Osteocyte (in vitro differentiated cells): ENCODE measurements at regions not wholly inside any gene's neighbourhood (a gene's known extent, or its start where the extent isn't known, plus 50 kb on each side); places are given as distances from the start of the nearest gene placed in this dataset.
"Not testable (repeated sequence)": the region's sequence is repeated elsewhere in the genome, so short reads cannot be mapped to it uniquely, and the experiment has no call there.

Experiments
- DNase-seq: peaks from one replicate; pipeline ENCODE4 v3.0.0; 2021; ENCODE audit warnings: mixed read lengths; ENCODE audit not compliant: unreplicated experiment; ENCODE audit errors: extremely low spot score
- H3K27ac Mint-ChIP-seq: one replicate; pipeline ENCODE4 v1.8.0; 2021; ENCODE audit warnings: mild to moderate bottlenecking, mixed read lengths; ENCODE audit not compliant: unreplicated experiment
- H3K27me3 Mint-ChIP-seq: one replicate; pipeline ENCODE4 v1.8.0; 2021; ENCODE audit warnings: mixed read lengths; ENCODE audit not compliant: unreplicated experiment
- H3K36me3 Mint-ChIP-seq: one replicate; pipeline ENCODE4 v1.8.0; 2021; ENCODE audit warnings: mixed read lengths; ENCODE audit not compliant: unreplicated experiment
- H3K4me1 Mint-ChIP-seq: one replicate; pipeline ENCODE4 v1.8.0; 2021; ENCODE audit warnings: mixed read lengths; ENCODE audit not compliant: unreplicated experiment
- H3K4me3 Mint-ChIP-seq: one replicate; pipeline ENCODE4 v1.8.0; 2021; ENCODE audit warnings: mild to moderate bottlenecking, moderate library complexity, mixed read lengths; ENCODE audit not compliant: unreplicated experiment
- H3K9me3 Mint-ChIP-seq: one replicate; pipeline ENCODE4 v1.8.0; 2021; ENCODE audit warnings: mixed read lengths; ENCODE audit not compliant: unreplicated experiment
- TF ChIP-seq, protein P1 (sequence below): fragments of 200-600 bp; sonication (generic); IDR thresholded peaks from 2 replicates; pipeline ENCODE4 v1.5.0; 2021; ENCODE audit warnings: antibody characterized with exemption, mild to moderate bottlenecking, moderate library complexity

DNA sequence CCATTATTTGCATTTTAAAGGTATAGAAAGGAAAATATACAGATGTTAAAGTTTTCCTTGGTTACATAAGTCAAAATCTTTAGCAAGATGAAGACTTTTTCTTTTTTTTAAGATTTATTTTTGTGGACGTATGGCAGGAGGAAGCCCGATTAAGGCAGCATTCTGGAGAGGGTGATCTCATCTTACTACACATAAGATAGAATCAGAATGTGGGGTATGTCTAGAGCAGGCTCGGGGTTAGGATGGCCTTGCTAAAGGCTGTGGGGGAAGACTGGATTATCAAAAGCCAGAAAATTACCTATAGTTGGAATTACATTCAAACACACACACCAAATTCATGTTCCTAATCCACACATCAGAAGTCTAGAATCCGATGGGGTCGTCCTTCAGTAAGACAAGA is 79.6 kb upstream of the OTOGL start:
- DNase-seq, result no peak
- no peaks in the 10 kb centered on the region for H3K36me3 Mint-ChIP-seq
- TF ChIP-seq, protein P1, sequence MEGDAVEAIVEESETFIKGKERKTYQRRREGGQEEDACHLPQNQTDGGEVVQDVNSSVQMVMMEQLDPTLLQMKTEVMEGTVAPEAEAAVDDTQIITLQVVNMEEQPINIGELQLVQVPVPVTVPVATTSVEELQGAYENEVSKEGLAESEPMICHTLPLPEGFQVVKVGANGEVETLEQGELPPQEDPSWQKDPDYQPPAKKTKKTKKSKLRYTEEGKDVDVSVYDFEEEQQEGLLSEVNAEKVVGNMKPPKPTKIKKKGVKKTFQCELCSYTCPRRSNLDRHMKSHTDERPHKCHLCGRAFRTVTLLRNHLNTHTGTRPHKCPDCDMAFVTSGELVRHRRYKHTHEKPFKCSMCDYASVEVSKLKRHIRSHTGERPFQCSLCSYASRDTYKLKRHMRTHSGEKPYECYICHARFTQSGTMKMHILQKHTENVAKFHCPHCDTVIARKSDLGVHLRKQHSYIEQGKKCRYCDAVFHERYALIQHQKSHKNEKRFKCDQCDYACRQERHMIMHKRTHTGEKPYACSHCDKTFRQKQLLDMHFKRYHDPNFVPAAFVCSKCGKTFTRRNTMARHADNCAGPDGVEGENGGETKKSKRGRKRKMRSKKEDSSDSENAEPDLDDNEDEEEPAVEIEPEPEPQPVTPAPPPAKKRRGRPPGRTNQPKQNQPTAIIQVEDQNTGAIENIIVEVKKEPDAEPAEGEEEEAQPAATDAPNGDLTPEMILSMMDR, result no peak
- no peaks in the 10 kb centered on the region for H3K27me3 Mint-ChIP-seq
- H3K27ac Mint-ChIP-seq, result no peak overlapping the region
- no peak overlapping the region for H3K4me3 Mint-ChIP-seq
- H3K9me3 Mint-ChIP-seq, result peaks cover 14% of the 10 kb centered on the region
- peaks cover 28% of the 10 kb centered on the region for H3K4me1 Mint-ChIP-seq

GRCh38 chr12:80018119-80018518 is 81.2 kb upstream of the OTOGL start:
- peaks cover 28% of the 10 kb centered on the region for H3K4me1 Mint-ChIP-seq
- H3K27ac Mint-ChIP-seq, result peak overlapping the region; percentile 49
- no peaks in the 10 kb centered on the region for H3K36me3 Mint-ChIP-seq
- H3K4me3 Mint-ChIP-seq, result no peak overlapping the region
- no peak for DNase-seq
- TF ChIP-seq, protein P1, result no peak
- no peaks in the 10 kb centered on the region for H3K27me3 Mint-ChIP-seq
- H3K9me3 Mint-ChIP-seq, result peaks cover 7% of the 10 kb centered on the region

DNA sequence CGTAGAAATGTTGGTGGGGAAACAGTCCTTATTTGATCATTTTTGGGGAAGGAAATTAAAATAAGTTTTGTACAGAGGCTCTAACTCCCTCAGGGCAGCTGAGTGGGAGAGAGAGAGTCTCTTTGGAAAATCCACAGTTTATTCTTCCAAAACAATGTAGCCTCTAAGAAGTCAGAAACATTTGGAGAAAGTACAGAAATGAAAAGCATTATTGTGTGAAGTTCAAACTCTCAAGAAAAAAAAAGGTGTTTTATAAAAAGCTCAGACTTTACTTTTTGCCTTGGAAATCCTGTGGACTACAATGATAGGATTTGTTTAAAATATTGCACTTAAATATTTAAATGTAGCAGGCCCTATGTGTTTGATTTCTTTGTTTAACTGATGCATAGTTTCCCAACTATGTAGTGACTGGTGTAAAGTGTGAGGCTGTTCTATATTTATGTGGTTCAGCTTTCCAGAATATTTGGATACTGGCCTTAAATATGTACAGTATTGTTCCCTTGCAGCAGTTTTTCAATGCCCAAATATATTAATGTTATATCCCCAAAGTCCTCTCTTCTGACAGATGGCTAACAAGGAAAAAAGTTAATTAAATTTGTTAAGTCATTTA is 82.0 kb upstream of the OTOGL start:
- Mint-ChIP-seq H3K27ac (peak overlapping the region; percentile 55), H3K36me3 (no peaks in the 10 kb centered on the region), H3K27me3 (no peaks in the 10 kb centered on the region), H3K9me3 (peaks cover 3% of the 10 kb centered on the region), H3K4me3 (no peak overlapping the region), H3K4me1 (peaks cover 28% of the 10 kb centered on the region)
- no peak for DNase-seq
- TF ChIP-seq, protein P1, result no peak

GRCh38 chr12:80016684-80017083 is 81.8 kb upstream of the PPP1R12A start:
- TF ChIP-seq, protein P1, result no peak
- Mint-ChIP-seq H3K9me3 (no peaks in the 10 kb centered on the region), H3K4me1 (peaks cover 28% of the 10 kb centered on the region), H3K27ac (no peak overlapping the region), H3K4me3 (no peak overlapping the region), H3K36me3 (no peaks in the 10 kb centered on the region), H3K27me3 (no peaks in the 10 kb centered on the region)
- DNase-seq, result no peak

GRCh38 chr12:80015660-80016059 is 80.8 kb upstream of the PPP1R12A start:
- Mint-ChIP-seq H3K4me3 (no peak overlapping the region), H3K27ac (no peak overlapping the region), H3K4me1 (peaks cover 28% of the 10 kb centered on the region), H3K9me3 (peaks cover 2% of the 10 kb centered on the region), H3K27me3 (no peaks in the 10 kb centered on the region), H3K36me3 (no peaks in the 10 kb centered on the region)
- TF ChIP-seq, protein P1, result no peak
- no peak for DNase-seq

DNA sequence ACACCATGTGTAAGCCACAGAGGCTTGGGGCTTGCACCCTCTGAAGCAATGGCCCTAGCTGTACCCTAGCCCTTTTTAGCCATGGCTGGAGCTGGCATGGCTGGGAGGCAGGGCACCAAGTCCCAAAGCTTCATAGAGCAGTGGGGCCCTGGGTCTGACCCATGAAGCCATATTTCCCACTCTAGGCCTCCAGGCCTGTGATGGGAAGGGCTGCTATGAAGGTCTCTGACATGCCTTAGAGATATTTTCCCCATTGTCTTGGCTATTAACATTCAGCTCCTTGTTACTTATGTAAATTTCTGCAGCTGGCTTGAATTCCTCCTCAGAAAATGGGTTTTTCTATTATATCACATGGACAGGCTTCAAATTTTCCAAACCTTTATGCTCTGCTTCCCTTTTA is 68.8 kb upstream of the PPP1R12A start:
- not testable (repeated sequence) for H3K36me3 Mint-ChIP-seq, H3K27me3 Mint-ChIP-seq, DNase-seq, H3K4me1 Mint-ChIP-seq, H3K4me3 Mint-ChIP-seq, H3K9me3 Mint-ChIP-seq, H3K27ac Mint-ChIP-seq
